ENCODE measurements at regions not wholly inside any gene's neighbourhood (a gene's known extent, or its start where the extent isn't known, plus 50 kb on each side); places are given as distances from the start of the nearest gene placed in this dataset.

DNA sequence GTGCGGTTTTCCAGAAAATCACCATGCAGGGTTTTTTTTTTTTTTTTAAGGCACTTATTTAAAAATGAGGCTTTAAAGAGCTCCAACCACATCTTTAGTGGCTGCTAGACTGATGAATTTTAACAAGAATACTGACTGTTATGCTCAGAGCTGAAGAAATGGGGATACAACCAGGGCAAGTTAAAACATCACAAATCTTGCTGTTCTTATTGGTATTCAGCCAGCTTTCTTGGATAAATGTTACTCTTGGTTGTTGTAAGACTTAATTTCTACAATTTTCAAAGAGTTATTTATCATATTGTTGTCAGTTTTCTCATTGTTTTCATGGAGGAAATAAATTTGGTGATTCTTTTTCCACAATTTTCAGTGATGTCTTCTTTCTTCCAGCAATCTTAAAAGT, 352.8 kb upstream of the FAM174A start:
- TF ChIP-seq, protein P1, sequence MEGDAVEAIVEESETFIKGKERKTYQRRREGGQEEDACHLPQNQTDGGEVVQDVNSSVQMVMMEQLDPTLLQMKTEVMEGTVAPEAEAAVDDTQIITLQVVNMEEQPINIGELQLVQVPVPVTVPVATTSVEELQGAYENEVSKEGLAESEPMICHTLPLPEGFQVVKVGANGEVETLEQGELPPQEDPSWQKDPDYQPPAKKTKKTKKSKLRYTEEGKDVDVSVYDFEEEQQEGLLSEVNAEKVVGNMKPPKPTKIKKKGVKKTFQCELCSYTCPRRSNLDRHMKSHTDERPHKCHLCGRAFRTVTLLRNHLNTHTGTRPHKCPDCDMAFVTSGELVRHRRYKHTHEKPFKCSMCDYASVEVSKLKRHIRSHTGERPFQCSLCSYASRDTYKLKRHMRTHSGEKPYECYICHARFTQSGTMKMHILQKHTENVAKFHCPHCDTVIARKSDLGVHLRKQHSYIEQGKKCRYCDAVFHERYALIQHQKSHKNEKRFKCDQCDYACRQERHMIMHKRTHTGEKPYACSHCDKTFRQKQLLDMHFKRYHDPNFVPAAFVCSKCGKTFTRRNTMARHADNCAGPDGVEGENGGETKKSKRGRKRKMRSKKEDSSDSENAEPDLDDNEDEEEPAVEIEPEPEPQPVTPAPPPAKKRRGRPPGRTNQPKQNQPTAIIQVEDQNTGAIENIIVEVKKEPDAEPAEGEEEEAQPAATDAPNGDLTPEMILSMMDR (IDR thresholded peaks at IDR 0.05) = no peak
- H3K4me3 ChIP-seq = no peak overlapping the region
- no peaks in the 10 kb centered on the region for H3K36me3 ChIP-seq
- ATAC-seq (no peak), DNase-seq (no peak)
- no peaks in the 10 kb centered on the region for H3K4me1 ChIP-seq
- no peaks in the 10 kb centered on the region for H3K27me3 ChIP-seq
- intact Hi-C loops (cut with DNase I) = no loop called here
- no peaks in the 10 kb centered on the region for H3K9me3 ChIP-seq
- no peak overlapping the region for H3K27ac ChIP-seq

DNA sequence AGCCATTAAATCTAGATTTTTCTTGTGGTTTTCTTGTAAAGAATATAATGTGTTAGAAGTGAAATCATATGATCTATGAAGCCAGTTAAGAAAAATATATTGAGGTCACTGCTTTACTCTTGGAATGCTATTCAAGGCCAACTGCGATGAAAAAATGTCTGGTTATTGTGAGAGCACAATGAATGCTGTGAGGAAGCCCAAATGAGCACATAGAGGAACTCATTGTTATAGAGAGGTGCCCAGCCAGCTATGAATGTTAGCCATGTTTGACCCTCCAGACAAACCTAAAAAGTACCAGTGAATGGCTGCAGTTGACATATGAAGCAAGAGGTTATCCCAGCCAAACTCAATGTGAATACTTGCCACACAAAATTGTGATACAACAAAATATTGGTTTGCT, 359.8 kb upstream of the FAM174A start:
- intact Hi-C loops (cut with DNase I) = no loop called here
- no peaks in the 10 kb centered on the region for H3K9me3 ChIP-seq
- ATAC-seq = no peak

DNA sequence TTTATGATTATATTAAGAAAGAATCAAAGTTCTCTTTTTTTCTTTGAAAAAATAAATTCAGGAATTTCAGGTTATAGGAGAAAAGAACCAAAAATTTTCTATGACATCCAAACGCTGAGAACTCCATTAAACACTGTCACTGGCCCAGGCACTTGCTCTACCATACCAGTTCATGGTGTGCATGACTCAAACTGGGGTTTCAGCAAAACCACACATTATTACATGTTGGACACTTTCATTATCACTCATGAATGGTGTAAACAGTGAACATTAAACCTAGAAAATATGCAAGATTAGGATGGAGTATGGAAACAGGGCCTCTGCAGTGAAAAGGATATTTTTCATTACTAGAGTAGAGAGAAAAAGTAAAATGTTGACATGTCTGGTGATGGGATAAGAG, 369.9 kb upstream of the FAM174A start:
- H3K9me3 ChIP-seq = no peaks in the 10 kb centered on the region
- no peaks in the 10 kb centered on the region for H3K36me3 ChIP-seq
- TF ChIP-seq, protein P1 (IDR thresholded peaks at IDR 0.05) = no peak
- intact Hi-C loops (cut with DNase I) = no loop called here
- ATAC-seq (no peak), DNase-seq (no peak)
- no peak overlapping the region for H3K27ac ChIP-seq
- H3K27me3 ChIP-seq = no peaks in the 10 kb centered on the region
- H3K4me1 ChIP-seq = no peaks in the 10 kb centered on the region
- no peak overlapping the region for H3K4me3 ChIP-seq

More for the DNA sequence above, 359.8 kb upstream of the FAM174A start:
- no peaks in the 10 kb centered on the region for H3K36me3 ChIP-seq
- no peak overlapping the region for H3K27ac ChIP-seq
- no peak overlapping the region for H3K4me3 ChIP-seq
- DNase-seq = no peak
- TF ChIP-seq, protein P1 (IDR thresholded peaks at IDR 0.05) = no peak
- no peaks in the 10 kb centered on the region for H3K4me1 ChIP-seq
- no peaks in the 10 kb centered on the region for H3K27me3 ChIP-seq

DNA sequence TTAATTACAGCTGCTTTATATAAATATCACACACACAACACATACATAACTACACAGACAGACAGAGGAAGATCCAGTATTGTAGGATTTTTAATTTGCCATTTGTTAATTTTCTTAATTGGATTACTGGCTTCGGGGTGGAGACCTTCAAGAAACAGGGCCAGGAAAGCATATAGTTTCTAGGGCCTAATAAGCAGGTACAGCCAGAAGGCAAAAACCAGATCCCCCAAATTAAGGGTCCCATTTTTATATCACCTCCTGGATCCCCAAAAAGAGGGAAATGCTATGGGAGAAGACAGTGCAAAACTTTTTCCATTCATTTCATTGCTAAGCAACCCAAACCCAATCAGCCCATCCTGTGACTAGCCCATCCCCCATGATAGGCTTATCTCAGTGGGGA, 373.3 kb upstream of the FAM174A start:
- Histone ChIP-seq H3K9me3 (no peaks in the 10 kb centered on the region), H3K4me3 (no peak overlapping the region), H3K27me3 (no peaks in the 10 kb centered on the region), H3K36me3 (no peaks in the 10 kb centered on the region), H3K4me1 (no peaks in the 10 kb centered on the region), H3K27ac (no peak overlapping the region)
- intact Hi-C loops (cut with DNase I) = no loop called here
- DNase-seq = no peak
- no peak for ATAC-seq
- TF ChIP-seq, protein P1 (IDR thresholded peaks at IDR 0.05) = no peak

DNA sequence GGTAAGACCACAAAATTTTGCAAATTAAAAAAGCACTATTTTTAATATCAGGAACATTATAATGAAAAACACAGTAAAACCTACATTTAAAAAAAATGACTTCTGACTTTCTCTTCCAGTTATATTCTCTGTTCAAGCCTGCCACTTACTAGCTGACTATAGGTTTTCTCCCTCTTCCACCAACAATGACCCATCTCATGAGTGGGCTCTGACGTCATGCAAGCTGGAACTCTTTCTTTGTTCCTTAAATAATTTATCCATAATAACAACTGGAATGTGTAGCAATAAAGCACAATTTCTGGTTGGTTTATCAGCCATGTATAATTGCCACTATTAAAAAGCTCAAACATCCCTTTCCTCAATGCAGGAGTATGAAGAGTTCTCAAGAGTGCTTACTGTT, 378.1 kb upstream of the FAM174A start:
- Histone ChIP-seq H3K27me3 (no peaks in the 10 kb centered on the region), H3K4me3 (no peak overlapping the region), H3K4me1 (no peaks in the 10 kb centered on the region), H3K27ac (no peak overlapping the region), H3K36me3 (no peaks in the 10 kb centered on the region), H3K9me3 (no peaks in the 10 kb centered on the region)
- TF ChIP-seq, protein P1 (IDR thresholded peaks at IDR 0.05) = no peak
- intact Hi-C loops (cut with DNase I) = no loop called here
- ATAC-seq (no peak), DNase-seq (no peak)

DNA sequence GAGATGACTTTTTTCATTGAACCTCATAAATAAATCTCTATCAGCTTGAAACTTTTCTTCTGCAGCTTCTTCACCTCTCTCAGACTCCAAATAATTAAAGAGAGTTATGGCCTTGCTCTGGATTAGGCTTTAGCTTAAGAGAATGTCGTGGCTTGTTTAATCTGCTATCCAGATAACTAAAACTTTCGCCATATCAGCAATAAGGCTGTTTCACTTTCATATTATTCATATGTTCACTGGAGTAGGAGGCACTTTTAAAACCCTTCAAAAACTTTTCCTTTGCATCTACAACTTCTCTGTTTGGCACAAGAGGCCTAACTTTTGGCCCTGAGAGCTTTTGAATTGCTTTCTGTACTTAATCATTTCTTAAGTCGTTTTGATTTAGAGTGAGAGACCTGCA, 386.9 kb upstream of the FAM174A start:
- H3K27ac ChIP-seq = no peak overlapping the region
- DNase-seq (no peak), ATAC-seq (no peak)
- no peak overlapping the region for H3K4me3 ChIP-seq
- H3K4me1 ChIP-seq = no peaks in the 10 kb centered on the region
- intact Hi-C loops (cut with DNase I) = no loop called here
- H3K36me3 ChIP-seq = no peaks in the 10 kb centered on the region
- H3K9me3 ChIP-seq = no peaks in the 10 kb centered on the region
- TF ChIP-seq, protein P1 (IDR thresholded peaks at IDR 0.05) = no peak
- H3K27me3 ChIP-seq = no peaks in the 10 kb centered on the region
